ENCODE measurements at regions not wholly inside any gene's neighbourhood (a gene's known extent, or its start where the extent isn't known, plus 50 kb on each side); places are given as distances from the start of the nearest gene placed in this dataset.

DNA sequence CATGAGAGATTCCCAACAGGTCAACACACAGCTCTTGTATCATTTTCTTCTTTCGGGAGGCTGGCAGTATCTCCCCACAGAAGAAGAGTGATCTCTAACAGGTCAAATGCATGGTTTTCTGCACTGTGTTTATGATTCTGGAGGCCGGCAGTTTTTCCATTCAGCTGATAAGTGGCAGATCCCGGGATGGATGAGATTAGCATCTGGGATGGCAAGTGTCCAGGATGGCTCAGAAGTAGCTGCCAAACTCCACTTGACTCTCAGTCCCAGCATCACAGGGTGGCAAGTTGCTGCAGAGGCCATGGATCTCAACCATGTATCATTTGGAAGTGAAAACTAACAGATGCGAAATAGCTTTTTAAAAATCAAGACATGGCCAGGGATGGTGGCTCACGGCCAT lies 97.8 kb upstream of the SLC44A1 start:
- DNase-seq (ENCODE audit: low spot score), result no peak

DNA sequence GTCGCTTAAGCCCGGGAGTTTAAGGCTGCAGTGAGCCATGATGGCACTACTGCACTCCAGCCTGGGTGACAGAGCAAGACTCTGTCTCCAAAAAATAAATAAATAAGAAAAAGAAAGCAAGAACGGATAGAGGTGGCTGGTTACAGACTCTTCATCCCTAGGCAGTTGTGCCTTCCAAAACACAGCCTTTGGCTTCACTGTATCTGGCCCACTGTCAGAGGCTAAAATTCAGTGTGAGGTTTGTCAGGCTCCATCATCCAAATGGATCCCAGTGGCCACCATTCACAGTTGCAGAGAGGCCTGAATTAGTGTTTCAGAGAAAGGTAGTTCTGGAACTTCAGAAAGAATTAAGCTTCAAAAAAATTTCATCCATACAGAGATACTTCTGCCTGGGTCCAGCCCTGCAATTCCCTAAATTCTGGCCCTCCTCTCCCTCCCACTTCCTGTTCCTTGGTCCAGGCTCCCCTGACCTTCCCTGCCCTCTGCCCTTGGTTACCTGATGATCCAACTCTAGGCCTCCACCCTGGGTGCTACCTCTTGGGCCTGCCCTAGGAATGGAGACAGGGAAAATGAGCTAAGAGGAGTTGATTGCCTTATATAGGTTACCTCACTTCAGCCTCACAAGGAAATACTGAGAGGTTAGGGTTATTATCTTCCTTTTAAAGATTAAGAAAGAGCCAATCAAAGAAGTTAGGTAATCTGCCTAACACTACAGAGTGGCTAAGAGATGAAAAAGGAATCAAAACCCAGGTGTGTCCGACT lies 97.2 kb upstream of the SLC44A1 start:
- DNase-seq (ENCODE audit: low spot score), result no peak

DNA sequence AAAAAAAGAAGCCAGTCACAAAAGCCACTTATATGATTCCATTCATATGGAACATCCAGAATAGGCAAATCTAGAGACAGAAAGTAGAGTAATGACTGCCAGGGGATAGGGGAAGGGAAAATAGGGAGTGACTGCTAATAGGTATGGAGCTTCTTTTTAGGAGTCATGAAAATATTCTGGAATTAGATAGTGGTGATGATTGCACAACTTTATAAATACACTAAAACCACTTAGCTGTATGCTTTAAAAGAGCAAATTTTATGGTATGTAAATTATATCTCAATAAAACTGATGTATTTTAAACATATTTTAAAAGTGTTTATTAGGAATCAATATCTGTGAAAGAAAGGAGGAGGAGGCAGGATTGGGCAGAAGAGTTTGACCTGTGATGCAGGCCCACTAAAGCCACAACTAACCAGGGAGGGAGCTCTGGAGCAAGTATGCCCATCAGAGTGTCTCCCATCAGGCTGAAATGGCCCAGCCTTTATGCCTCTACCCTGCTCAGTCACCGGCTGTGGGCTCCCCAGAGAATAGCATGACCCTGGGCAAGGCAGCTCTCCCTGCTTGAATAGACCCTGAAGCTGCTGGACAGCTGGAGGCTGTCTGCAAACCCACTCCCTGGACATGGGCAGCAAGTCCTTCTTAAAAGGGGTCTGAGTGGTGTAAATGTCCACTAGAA lies 96.0 kb upstream of the SLC44A1 start:
- no peak for DNase-seq (ENCODE audit: low spot score)

DNA sequence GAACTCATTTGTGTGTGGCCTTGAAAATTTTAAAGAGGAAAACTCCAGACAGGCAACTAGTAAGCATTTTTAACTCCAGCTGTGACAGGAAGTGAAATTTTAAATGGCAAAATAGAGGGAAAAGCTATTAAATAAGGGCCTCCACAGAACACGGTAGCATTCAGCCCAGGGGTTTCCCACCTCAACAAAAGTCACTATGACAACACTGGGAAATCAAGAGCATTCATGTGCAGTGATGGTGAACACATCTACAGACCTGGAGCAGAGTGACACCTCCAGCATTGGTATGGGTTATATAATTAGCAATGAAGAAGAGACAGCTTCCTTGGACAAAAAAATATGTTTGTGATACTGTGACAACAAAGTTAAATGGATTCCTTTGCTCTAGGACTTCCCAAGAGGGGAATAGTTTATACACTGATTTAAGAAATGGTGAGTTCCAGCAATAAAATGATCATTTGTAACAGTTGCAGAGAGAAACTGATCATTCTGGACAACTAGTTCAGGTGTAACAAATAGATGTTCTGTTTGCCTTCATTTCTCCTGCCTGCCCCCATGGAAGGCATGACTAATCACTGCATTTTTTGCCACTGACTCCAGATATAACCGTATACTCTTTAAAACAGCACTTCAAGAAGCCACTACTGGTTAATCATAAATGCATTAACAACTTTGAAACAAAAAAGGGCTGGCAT lies 93.3 kb upstream of the SLC44A1 start:
- no peak for DNase-seq (ENCODE audit: low spot score)

DNA sequence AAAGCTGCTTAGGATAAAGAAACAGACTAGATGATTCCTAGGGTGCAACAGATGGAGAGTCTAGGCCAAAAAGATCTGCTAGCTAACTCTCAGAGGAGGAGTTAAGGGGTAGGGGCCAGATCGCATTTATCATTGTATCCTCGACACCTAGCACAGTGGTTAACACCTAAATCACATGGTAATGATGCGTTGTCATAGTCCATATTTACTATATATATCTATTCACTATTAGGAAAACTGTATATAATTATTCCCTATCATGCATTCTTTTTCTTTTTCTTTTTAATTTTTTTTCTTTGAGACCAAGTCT lies 92.8 kb upstream of the SLC44A1 start:
- DNase-seq (ENCODE audit: low spot score), result no peak

DNA sequence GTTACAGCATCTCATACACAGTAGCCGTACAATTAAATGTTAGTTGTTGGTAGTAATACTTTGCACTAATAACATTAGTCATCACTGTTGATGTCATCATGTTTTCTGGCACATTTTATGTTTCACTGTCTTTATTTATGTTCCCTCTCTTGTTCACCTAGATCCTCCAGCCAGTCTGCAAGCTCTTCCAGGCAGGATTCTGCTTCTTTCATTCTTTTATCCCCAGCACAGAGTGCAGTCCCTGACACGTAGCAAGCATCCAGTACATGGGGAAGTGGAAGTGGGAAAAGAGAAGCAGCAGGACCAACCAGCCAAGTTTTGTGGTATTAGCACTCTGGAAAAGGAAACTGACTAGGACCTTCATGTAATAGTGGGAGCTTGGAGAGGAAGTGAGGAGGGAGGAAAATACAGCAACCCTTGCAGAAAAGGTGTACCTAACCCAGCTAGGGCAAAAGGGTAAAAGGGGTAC lies 89.7 kb upstream of the SLC44A1 start:
- DNase-seq (ENCODE audit: low spot score), result no peak

DNA sequence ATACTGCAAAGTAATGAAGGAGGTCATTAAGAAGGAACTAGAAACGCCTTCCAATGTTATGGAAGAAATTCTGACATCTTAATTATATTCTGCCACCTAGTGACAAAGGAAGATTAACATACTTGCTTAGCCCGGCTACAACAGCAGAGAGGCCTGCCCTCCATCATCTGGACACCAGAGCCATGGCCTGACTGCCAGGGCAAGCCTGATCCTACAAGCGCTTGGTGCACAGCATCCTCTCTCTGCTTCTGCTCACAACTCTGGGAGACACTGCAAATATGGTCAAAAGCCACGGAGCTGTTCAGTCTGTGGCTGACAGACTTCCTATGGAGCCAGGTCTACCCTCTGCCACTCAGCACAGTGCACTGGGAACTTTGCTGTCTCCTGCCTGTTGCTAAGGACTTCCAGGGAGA lies 87.3 kb upstream of the SLC44A1 start:
- peak; percentile 31 for DNase-seq (ENCODE audit: low spot score)

DNA sequence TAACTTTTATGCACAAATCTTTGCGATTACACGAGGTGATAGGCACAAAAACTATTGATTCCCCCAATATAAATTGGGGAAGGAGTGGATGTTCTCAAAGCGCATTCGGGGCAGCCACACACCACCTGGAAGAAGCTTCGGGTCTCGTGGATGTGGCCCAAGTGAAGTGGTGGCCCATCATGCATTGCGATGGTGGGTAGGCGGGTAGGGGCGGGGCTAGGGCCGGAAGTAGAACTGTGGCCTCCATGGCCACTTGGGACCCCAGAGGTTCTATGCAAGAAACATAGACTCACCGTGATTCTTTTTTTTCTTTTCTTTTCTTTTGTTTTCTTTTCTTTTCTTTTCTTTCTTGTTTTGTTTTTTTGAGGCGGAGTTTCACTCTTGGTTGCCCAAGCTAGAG lies 86.4 kb upstream of the SLC44A1 start:
- no peak for DNase-seq (ENCODE audit: low spot score)

DNA sequence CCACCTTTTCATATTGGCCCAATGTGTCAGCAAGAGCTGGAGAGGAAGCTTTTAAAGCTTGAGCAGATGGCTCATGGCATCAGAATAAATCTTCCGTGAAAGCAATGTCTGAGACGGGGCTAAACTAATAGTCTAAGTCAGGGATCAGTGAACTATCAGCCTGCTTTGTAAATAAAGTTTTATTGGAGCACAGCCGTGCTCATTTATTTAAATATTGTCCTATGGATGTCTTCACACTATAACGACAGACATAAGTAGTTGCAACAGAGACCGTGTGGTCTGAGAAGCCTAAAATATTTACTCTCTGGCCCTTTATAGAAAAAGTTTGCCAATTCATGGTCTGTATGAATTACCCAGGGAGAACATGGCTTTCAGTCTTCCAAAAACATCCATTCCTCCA lies 85.6 kb upstream of the SLC44A1 start:
- no peak for DNase-seq (ENCODE audit: low spot score)

DNA sequence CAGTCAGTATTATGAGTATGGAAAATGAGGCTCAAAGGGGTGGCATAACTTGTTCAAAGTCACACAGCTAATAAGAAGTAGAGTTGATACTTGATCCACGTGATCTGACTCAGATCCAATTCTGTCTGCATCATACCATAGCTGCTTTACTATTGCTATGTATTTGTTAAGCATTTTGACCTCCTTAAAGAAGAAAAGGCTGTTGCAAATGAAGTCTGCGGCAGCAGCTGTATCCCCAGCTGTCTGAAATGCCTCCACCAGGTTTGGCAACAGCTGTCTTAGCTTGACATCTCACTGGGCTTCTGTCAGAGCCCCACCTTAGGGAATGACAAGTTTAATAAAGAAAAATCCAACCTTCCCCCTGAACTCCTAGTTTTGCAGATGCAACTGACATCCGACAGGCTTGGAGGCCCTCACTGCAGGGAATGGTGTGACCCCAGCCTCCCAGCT lies 75.6 kb upstream of the SLC44A1 start:
- DNase-seq (ENCODE audit: low spot score), result no peak

DNA sequence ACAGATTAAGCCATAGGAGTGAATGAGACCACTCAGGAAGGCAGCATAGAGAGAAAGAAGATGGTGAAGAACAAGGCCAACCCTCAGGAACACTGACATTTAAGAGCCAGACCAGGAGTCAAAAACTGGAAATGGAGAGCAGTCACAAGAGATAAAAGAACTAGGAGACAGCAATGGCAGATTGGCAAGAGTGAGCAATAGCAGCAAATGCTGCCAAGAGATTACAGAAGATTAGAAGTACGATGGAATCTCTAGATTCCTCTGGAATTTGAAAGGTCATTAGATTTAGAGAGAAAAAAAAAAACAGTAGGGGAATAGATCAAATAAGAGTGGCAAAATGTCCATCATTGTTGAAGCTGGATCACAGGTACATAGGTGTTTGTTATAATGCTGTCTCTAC lies 73.4 kb upstream of the SLC44A1 start:
- no peak for DNase-seq (ENCODE audit: low spot score)

DNA sequence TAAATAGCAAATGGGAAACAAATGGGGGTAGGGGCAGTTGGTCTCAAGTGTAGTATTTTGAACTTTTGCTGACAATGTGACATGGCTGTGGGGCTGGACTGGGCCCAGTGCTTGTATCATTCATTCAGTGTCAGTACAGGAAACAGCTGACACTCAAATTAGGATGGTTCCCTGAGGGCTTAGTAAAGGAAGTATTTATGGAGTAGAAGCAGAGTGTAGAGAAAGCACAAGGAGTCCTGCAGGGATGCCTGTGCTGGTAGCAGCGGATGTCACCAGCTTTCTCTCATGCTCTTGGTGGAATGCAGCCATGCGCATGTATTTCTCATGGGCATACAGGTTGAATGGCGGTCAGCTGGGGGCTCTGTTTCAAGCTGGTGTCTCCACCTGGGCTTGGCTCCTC lies 72.9 kb upstream of the SLC44A1 start:
- DNase-seq (ENCODE audit: low spot score), result no peak

DNA sequence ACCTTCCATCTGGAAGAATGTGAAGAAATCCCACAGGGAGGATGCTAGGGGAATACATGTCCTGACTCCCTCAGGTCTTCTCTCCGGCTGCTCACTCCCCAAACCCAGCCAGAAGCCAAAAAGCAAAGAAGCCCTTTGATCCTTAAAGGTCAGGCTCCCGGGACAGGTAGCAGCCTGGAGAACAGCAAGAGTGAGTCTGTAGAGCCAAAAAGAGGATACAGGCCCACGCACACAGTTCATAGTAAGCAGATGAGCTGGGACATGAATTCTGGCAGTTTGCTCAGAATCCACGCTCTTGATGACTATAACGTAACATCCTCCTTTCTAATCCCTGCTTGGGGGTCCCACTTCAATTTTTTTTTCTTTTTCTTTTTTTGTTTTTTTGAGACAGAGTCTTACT lies 72.0 kb upstream of the SLC44A1 start:
- DNase-seq (ENCODE audit: low spot score), result no peak

DNA sequence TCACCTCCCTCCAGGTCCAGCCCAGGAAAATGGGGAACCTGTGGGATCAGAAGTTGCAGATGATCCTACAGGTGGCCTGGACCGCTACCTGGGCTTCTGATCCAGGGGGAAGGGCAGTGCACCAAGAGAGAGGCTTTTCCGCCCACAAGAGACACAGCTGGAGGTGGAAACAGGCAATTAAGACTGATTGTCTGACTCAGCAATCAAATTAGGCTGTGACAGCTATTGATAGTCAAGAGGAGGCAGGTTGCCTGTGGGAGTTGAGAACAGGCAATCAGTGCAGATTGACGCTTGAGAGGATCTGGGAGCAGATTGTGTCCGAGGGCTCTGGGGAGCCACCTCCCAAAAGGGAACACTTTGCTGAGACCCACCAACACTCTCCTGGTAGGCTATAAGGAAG lies 71.1 kb upstream of the SLC44A1 start:
- DNase-seq (ENCODE audit: low spot score), result no peak

DNA sequence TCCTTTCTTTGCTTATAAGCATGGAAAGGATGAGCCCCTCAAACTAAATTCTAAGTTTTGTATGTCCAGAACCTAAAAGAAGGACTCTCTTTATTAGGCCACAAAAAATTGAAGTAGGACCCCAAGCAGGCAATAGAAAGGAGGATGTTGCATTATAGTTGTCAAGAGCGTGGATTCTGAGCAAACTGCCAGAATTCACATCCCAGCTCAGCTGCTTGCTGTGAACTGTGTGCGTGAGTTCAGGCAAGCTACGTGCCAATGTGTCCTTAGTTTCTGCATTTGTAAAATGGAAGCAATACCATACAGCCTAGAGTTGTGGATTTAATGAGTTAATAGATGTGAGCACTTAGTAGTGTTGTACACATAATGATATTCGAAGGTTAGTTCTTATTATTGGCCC lies 70.6 kb upstream of the SLC44A1 start:
- DNase-seq (ENCODE audit: low spot score), result no peak

DNA sequence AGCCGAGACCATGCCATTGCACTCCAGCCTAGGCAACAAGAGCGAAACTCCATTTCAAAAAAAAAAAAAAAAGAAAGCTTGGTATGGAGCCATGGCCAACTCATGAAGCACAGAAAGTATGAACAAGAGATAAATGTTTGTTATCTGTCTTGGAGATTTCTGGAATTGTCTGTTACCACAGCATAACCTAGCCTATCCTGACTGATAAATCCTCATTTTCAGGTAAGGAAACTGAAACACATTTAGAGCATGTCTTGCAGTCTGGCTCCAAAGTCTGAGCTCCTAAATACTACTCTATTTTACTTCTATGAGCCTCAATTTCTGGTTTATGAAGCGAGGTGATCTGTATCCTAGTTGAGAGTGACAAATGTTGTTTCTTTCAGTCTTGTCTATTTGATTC lies 68.3 kb upstream of the SLC44A1 start:
- DNase-seq (ENCODE audit: low spot score), result no peak

DNA sequence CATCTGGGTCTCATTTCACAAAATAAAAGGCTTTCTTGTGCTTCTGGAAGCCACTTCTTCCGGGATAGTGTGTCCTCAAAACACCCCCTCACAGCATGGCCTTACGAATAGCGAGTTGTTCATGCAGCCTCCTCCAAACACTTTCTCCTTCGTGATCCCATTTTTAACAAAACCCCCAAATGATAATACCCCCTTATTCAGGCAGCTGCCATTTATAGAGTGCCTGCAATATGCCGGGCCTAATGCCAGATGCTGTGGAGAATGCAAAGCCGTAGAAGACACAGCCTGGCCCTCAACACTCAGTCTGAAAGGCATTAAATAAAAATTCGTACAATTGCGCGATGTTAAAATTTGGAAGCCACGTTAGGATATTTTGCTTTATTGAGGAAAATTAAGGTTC lies 66.4 kb upstream of the SLC44A1 start:
- no peak for DNase-seq (ENCODE audit: low spot score)

DNA sequence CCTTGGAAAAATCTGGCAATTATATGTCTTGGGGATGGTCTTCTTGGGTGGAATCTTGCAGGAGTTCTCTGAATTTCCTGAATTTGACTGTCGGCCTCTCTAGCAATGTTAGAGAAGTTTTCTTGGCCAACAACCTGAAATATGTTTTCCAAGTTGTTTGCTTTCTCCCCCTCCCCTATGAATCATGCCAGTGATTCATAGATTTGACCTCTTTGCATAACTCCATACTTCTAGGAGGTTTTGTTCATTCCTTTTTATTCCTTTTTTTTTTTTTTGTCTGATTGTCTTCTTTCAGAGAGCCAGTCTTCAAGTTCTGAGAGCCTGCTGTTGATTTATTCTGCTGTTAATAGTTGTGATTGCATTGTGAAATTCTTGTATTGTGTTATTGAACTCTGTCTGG lies 56.7 kb upstream of the SLC44A1 start:
- no peak for DNase-seq (ENCODE audit: low spot score)

DNA sequence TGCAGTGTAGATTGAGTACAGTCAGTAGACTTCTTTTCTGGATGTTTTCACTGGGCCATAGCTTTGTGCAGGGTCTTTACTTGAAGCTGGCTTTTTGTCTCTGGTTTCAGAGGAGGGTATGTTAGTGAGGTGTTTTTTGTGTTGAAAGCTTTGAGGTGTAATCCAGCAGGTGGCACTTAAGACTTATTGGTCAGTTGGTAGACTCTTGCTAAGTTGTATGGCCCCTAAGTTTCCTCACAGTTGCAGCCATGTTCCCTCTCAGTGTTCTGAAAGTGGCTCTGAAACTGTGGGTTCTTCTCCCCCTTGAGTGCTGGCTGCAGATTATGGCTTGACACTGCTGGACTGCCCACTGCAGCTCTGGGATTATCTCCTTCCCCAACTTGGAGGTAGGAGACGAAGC lies 55.7 kb upstream of the SLC44A1 start:
- DNase-seq (ENCODE audit: low spot score), result no peak

DNA sequence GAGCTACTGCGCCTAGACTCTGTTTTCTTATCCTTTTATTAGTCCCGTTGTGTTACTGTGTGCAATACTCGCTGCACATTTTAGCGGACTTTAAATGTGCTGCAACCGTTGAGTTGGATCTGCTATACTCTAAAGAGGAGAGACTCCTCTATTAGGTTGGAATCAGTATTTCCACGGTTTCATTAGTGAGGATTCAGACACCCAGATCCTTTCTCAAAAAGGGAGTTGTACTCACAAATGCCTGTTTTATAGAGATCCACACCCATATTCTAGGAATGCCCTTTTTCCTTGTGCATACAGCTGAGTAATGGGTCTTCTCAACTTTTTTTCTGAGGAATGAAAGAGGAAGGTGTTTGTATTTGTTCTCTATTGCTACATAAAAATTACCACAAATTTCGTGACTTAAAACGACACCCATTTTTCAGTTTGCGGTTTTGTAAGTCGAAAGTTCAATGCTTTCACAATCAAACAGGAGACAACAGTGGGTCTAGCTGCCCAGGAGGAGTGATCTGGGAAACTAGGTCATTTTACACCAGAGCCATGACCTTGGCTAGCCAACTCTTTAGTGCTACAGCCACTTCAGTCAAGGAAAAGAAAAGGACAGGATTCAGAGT lies 52.8 kb upstream of the SLC44A1 start:
- no peak for DNase-seq (ENCODE audit: low spot score)

DNA sequence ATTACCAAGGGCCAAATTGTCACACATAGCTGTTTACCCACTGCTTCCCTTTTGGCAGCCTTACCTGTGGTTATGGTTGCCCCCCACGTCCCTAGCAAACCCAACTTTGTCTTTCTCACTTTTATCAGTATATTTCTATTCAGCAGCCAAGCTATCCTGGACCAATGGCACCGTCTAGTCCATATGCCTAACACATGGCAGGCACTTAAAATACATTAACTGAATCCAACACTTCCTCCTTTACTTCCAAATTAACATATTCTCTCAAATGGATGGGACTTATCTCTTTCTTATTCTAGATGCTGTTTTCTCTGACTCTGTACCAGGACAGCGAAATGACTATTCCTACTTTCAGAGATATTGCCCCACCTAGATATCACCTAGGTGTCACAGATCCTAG lies 50.9 kb upstream of the SLC44A1 start:
- DNase-seq (ENCODE audit: low spot score), result no peak

DNA sequence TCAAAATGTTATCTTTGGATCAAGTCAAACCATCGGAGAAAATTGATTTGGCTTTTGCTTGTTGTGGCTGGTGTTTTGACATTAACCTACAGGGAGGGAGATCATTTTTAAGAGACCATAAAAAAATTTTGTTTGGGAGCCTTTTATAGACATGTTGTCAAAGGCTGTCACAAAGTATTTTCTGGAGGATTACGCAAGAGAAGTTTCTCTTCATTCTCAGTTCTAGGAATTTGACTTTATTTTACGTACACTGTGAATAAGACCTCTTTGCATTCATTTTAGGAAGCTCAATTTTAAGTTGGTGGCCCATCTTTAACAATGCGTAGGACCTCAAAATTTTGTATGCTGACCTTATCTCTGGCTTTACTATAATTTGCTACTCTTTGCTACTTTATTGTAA lies 50.2 kb upstream of the SLC44A1 start:
- DNase-seq (ENCODE audit: low spot score), result no peak
